HG03439 (cell line): ENCODE measurements at regions not wholly inside any gene's neighbourhood (a gene's known extent, or its start where the extent isn't known, plus 50 kb on each side); places are given as distances from the start of the nearest gene placed in this dataset.

Experiments
- ATAC-seq: cut with Tn5 transposase; IDR thresholded peaks from one replicate; pipeline ENCODE4 v1.9.1; 2021; ENCODE audit warnings: mild to moderate bottlenecking, moderate library complexity; ENCODE audit not compliant: unreplicated experiment

DNA sequence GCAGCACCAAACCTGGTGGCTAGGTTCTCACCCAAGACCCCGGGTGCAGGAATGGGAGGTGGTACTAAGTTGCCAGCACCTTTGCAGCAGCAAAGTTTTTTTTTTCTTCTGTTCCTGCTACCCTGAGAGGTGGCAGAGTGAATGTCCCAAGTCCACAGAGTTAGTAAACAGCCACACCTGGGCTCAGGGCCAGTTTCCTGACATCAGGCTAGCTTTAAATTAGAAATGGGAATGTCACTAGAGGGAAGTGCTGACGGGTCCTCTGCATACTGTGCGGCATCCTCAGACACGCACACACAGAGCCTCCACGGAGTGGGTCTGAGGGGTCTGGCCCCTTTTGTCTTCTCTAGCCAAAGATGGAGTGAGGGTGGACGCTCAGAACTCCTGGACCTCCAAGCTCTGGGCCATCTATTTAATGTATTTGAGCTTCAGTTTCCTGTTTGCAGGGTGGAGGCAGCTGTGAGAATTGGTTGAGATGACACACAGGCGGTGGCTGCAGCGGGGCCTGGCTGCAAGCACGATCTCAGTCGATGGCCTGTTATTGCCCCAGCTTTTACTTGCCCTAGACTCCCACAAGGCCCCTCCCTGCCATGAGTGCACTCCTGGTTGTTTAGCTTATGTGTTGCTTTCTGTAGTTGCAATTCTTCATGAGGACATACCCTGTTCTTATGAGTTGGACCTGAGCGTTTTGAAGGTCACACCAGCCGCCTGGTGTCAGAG is 751.4 kb upstream of the HS6ST1 start:
- no peak for ATAC-seq

DNA sequence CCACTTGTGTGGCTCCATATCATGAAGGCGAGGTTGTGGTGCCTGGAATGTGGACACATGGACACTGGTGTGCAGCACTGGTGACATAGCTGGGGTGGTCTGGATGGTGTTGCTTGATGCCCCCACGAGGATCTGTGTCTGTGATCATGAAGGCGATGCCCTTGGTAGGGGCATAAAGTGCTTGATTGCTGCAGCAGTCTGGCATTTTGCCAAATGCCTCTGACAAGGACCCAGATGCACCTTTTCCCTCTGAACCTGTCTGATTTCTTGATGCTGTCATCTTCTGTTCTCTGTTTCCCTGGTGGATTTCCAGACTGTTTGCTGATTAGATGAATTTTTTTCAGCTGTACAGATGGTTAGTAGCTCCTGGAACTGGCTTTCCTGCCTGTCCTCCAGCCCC is 752.0 kb upstream of the HS6ST1 start:
- ATAC-seq = no peak

DNA sequence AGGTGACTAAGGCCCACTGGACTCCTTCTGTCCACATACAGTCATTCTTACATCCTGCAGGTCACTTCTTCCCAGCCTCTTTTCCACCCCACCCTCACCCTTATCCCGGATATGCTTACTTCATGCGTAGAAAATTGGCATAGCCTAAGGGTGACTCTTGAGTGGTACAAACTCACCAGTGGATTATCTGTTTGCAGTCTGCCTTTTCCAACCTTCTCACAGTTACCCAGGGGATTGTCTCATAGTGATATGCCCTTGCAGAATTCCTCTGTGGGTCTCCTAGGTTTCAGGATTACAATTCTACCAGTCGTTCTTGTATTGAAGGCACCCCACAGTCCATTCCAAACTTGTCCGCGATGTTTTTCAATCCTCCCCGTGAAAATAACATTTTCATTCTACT is 752.9 kb upstream of the HS6ST1 start:
- ATAC-seq = no peak

DNA sequence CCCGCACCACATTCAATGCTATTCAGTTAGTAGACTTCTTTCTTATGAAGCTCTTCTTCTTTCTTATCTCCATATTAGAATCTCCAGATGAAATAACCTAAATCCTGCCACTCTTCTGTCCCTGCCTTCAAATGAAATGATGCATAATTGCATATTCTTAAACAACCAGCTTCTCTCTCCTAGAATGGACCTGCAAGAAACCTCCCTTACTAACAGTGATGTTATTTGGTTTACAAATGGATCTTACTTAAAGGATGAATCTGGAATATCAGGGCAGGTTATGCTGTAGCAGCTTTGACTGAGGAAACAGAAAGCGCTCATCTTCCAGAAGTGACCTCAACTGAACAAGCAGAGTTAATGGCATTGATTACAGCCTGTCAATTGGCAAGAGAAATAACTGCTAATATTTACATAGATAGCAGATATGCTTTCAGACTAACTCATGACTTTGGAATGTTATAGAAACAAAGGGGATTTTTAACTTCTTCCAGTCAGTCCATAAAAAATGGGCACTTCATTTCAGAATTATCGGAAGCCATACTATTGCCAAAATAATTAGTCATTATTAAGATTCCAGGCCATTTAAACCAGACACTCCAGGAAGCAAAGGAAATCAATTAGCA is 755.7 kb upstream of the HS6ST1 start:
- no peak for ATAC-seq

DNA sequence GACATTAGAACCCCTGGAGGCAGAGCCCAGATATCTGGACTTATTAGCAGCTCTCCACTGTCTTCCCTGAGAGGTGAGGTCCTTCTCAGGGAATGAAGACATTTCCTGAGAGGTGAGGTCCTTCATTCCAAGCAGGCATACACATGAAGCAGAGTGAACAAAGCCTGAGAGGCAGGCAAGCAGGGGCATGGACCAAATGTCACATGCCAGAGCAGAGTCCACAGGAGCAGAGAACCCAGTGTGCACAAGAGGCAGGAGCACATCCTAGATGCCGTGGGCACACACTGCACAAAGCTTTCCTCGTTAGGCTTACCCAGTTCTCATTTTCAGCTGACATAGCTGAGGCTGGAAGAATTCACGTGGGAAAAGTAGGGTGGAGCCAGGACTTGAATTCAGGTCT is 759.9 kb upstream of the HS6ST1 start:
- ATAC-seq = no peak

DNA sequence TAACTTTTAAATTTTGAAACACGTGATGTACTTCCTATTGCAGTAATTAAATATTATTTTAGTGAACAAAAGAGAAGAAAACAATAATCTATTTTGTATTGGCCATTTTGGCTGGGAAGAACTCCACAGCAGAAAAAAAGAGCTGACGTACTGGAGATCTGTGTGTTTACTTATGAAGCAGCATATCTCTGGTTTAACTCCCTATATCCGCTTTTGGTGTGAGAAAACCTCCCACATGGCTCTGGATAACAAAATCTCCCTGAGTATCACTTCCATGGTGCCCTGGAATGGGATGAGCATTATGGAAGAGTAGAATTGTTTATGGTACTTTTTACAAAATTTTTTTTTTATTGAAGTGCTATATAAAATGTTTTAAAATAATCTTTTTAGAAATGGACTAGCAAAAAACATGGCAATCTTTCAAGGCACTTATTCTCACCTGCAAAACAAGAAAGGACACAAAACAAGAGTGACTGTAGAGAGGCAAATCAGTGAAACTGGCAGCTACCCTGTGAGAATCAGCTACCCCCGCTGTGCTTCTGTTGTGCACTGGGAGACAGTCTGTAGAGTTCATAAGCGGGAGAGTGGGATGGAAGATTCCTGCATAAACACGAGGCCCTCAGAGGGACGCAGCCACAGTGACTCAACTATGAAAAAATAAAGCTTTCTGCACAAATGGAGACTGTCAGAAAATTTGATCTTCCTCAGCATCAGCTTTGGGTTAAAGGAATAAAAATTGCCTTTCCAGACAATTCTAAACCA is 762.2 kb upstream of the HS6ST1 start:
- ATAC-seq = no peak

DNA sequence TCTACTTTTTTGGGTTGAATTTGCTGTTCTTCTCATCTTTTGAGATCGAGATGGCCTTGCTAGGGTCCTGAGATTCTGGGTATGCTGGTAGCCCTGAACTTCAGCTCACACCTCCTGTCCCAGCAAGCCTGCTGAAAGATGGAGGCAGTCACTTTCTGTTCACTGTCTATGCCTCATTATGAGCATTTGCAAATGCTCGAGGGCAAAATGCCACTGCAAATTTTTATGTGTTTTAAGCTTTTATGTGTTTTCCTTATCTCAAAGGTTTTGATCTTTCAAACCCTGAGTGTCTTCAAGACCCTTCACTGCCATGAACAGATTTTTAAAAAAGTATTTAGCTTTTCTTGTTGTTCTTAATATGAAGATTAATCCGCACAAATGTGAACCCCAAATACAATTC is 766.7 kb upstream of the HS6ST1 start:
- no peak for ATAC-seq

DNA sequence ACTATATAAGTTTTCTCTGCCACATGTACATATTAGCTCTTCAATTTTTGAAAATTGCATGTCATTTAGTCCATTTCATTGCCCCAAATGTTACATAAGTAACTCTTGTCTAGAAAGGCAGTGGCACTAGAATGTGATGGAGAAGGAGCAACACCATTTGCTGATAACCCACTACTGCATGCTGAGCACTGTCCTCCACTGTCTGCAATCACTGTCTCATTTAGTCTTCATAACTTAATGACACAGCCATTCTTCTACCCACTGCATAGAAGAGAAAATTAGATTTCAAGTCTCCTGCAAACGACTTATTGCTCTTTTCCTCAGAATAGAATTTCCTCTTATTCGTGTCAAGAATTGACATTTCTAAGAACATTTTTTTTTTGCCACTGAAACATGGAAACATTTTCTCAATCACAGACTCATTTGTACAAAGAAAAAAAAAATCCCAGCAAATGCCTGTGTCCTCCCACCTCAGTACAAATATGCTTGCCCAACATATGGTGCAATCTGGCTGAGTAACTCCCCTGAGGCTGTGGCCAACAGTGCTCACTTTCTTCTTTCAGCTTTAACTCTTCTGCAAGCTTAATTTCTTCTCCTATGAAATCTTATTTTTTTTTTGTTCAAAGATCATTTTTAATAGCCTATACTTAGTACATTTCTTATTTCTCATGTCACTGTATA is 768.6 kb upstream of the HS6ST1 start:
- no peak for ATAC-seq

DNA sequence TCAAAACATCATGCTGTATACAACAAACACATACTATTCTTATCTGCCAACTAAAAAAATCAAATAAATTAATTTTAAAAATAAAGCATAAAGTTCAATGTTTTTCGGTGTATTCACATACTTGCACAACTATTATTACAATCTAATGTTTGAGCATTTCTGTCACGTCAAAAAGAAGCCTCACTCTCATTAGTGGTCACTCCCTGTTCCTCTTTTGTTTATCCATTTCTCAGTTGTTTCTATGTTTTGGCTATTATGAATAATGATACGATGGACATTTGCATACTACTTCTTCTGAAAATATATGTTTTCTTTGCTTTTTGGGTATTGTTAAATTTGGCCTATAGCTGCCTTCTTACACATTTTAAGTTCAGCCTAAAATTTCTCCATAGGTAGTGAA is 773.0 kb upstream of the HS6ST1 start:
- ATAC-seq = no peak

DNA sequence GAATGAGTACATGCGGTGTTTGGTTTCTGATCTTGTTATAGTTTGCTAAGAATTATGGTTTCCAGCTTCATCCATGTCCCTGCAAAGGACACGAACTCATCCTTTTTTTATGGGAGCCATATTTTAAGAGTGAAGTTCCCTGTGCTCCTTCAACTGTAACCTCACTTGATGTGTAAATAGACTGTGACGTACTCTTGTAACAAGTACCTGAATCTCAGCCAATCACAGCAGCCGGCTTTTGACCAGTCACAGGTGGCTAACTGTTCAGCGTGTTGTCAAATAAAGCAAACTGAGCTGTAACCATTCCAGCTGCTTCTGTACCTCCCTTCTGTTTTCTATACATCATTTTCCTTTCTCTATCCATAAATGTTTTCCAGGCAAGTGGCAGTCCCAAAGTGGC is 774.3 kb upstream of the HS6ST1 start:
- no peak for ATAC-seq

DNA sequence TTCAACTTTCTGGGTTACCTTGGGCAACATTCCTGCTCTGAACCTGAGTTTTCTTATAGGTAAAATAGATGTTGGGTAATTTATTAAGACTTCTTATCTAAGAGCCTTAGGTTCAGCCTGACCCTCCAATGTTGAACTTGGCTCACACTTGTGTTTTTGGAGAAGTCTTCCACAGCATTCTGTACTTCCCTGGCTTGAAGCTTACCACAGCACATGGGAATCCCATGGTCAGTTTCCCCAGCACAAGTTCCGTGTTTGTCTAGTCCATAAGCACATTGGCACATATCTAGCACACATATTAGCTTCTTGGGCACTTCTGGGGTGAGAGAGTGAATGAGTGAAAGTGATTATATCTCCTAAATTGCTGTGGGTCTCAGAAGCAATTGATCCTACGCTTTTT is 782.5 kb upstream of the HS6ST1 start:
- no peak for ATAC-seq

DNA sequence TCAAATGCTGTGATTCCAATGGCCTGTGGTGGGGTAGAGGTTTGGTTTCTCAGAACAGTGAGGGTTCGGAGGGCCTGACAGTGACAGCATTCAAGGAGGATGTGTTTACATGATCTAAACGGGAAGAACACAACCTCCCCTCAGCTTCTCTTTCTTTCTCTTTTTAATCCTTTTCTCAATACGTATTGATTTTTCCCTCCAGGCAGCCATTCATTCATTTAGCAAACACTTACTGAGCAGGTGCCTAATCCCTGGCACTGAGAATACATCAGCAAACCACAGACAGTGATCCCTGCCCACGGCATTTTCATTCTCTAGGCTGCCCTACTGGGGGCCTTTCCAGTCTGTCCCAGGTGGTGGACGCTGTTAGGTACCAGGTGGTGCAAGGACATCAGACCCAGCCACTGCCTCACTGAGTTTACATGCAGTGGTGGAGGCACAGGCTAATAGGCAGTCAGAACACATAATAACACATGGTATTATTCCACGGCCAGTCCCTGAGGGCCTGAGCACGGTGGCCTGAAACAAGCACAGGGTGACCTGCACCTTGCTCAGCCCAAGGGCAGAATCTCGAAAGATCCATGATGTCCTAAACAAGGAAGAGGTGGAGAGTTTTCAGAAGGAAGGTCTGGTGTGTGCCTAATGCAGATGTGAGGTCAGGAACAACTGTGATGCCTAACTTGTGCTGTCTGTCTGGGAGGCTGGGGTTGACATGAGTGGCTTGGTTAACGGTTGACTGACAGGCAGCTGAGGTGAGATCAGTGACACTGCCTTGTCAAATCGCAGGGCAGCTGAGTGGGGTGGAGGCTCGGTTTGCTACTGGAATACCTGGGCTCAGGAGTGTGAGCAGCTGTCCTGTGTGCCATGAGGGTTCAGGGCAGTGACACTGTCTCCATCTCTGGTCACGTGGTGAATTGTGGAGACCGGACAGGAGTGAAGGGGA is 785.5 kb upstream of the HS6ST1 start:
- ATAC-seq = no peak

DNA sequence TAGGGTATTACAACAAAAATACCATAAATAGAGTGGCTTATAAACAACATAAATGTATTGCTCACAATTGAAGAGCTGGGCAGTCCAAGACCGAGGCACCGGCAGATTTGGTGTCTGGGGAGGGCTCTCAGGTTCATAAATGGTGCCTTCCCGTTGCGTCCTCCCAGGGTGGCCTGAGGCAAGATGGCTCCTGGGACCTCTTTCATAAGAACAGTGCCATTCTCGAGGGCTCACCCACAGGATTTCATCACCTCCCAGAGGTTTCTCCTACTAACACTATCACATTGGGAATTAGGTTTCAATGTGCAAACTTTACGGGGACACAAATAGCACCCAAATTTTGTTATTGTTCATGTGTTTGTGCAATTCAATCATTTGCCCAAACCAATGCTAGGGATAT is 793.5 kb upstream of the HS6ST1 start:
- ATAC-seq = no peak

DNA sequence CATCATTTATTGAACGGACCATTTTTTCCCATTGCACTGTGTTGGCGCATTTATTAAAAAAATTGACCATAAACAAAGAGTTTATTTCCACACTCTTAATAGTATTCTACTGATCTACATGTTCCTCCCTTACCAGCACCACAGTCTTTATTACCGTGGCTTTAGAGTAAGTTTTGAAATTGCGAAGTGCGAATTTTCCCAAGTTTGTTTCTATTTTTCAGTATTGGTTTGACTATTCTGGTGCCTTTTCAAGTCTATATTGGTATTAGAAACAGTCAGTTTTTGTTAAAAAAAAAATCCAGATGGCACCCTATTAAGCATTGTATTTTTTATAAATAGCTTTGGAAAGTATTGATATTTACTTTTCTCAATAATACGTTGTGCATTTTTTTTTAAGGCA is 795.1 kb upstream of the HS6ST1 start:
- ATAC-seq = no peak

DNA sequence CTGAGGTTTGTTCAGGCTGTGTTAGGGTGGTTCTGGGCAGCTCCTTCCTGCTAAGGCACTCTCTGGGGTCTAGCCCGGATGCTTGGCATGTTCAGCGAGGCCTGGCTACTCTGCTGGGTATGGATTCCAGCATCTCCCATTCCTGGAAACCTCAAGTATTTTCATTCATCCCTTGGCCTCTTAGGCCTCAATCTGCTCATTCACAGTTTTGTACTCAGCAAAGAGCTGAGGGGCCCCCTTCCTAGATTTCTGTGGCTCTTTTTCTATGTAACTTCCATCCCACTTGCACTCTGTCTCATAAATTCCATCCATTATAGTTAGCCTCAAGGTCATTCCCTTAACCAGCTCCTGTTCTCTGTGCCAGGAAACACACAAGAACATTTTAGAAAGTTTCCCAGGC is 798.8 kb upstream of the HS6ST1 start:
- ATAC-seq = no peak

DNA sequence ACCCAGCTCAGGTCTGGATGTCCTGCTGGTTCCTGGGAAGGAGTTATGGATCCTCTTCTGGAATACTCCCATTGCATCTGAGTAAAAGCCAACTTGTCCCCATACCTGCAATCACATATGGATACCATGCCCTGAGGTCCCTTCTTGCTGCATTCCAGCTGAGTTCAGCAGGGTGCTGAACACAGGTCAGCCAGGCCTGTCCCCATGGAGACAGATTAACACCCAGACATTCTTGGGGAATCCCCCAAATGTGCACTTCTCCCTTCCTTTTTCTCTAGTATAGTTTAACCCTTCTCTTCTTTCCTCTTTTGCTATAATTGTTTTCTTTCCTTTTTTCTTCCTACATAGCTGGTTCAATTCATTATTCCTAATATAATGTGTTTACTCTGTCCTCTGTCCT is 799.6 kb upstream of the HS6ST1 start:
- ATAC-seq = peak; percentile 73

DNA sequence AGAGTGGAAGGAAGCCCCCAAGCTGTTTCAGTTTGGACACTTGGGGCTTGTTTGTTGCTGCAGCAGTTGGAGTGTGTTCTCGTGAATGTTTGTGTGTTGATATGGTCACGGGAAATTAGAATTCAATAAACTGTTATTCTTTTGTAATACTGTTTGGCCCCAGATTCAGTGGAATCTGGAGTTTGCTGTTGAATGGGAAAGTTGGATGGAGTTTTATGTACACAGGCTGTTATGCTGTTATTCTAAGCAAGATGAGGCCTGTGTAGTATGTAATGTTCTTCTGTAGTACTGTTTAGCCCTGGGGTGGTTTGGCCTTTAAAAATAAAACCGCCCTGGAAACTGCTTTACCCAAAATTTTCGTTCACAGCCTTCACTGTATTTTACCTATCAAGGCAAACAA is 810.4 kb upstream of the HS6ST1 start:
- no peak for ATAC-seq

DNA sequence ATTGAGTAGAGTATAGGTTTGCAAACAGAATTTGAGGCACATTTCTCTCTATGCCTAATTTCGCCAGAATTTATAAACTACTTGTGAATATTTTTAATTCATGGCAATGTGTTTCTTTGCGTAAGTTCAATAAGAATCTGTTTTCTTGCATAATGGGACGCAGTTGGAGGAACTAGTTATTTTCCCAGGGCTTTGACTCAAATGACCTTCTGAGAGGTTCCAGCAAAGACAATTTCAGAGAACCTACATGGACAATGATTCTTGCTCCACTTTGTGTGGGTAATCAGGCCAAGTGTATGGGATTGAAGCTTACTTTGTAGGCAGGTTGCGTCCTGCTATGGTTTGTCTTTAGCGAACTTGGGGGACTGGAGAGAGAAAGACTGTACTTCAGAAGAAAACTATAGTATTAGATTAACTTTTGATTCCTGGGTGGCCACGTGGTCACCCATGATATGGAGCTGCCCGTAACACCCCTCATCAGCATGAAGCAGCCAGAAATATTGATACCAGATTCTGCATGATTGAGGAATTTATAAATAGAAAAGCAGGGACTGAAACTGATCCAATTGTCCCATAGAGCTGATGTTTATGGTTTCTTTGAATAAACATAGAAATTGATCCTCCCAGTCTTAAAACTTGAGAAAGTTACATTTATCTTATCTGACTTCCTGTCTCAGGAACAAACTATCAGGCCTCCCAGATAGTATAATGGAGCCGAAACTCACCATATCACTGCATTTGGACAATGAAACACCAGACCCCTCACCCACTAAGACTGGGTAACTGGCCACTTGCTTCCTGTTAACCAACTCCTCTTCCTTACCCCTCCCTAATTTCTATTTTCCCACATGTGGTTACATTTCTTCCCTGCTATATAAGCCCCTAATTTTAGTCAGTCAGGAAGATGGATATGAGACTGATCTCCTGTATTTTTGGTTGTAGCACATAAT is 815.3 kb upstream of the HS6ST1 start:
- ATAC-seq = no peak

DNA sequence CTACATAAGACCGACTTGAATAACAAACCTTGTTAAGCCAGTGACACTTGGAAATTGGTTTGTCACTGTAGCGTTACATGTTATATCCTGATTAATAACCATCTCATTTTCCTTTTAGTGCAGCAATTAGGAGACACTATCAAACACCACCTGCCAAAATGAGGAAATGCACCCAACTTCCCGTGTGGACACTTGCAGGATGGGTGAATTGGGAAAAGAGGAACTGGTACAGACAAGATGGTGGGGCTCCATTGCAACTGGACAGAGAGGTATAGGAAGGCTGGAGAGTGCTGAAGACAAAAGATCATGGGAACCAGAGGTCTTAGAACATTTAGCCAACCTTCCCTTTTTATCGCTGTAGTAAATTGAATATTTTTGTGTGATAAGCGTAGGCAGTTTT is 816.3 kb upstream of the HS6ST1 start:
- ATAC-seq = no peak
